Neural progenitor cell (in vitro differentiated cells): ENCODE measurements at regions not wholly inside any gene's neighbourhood (a gene's known extent, or its start where the extent isn't known, plus 50 kb on each side); places are given as distances from the start of the nearest gene placed in this dataset.

Experiments
- DNase-seq: peaks from one replicate; pipeline ENCODE4 v3.0.0-alpha.2; 2016; ENCODE audit warnings: low spot score
- H2AFZ ChIP-seq: fragments of 200-600 bp; sonication (generic); replicated peaks from 2 replicates; pipeline ENCODE4 v1.6.1; 2016; ENCODE audit warnings: antibody characterized with exemption
- H3F3A ChIP-seq: fragments of 200-600 bp; sonication (generic); 2 replicates; pipeline ENCODE4 v1.6.1; 2016; ENCODE audit warnings: antibody characterized with exemption, low read depth
- H3K27ac ChIP-seq: fragments of 200-600 bp; sonication (generic); 2 replicates; pipeline ENCODE4 v1.5.1; 2016; ENCODE audit warnings: mild to moderate bottlenecking
- H3K27me3 ChIP-seq: fragments of 200-600 bp; sonication (generic); 2 replicates; pipeline ENCODE4 v1.6.1; 2016; ENCODE audit warnings: mild to moderate bottlenecking, moderate library complexity
- H3K36me3 ChIP-seq: fragments of 200-600 bp; sonication (generic); 2 replicates; pipeline ENCODE4 v1.5.1; 2016
- H3K4me1 ChIP-seq: fragments of 200-600 bp; sonication (generic); 2 replicates; pipeline ENCODE4 v1.6.1; 2016; ENCODE audit warnings: mixed run types
- H3K4me2 ChIP-seq: fragments of 200-600 bp; sonication (generic); 2 replicates; pipeline ENCODE4 v1.6.1; 2016
- H3K4me3 ChIP-seq: fragments of 200-600 bp; sonication (generic); 2 replicates; pipeline ENCODE4 v1.5.1; 2016
- H3K79me2 ChIP-seq: fragments of 200-600 bp; sonication (generic); 2 replicates; pipeline ENCODE4 v1.6.1; 2016; ENCODE audit warnings: low read depth
- H3K9ac ChIP-seq: fragments of 200-600 bp; sonication (generic); 2 replicates; pipeline ENCODE4 v1.6.1; 2016
- H3K9me3 ChIP-seq: fragments of 200-600 bp; sonication (generic); 2 replicates; pipeline ENCODE4 v1.5.1; 2016; ENCODE audit warnings: low read depth
- H4K20me1 ChIP-seq: fragments of 200-600 bp; sonication (generic); 2 replicates; pipeline ENCODE4 v1.6.1; 2016; ENCODE audit warnings: low read depth
- H3K27ac Mint-ChIP-seq: 3 replicates; pipeline ENCODE4 v1.8.0; 2021; ENCODE audit warnings: mixed read lengths
- H3K27me3 Mint-ChIP-seq: 2 replicates; pipeline ENCODE4 v1.8.0; 2022; ENCODE audit warnings: low read depth, mild to moderate bottlenecking, inconsistent platforms, moderate library complexity, mixed read lengths; ENCODE audit not compliant: insufficient read depth
- H3K36me3 Mint-ChIP-seq: 3 replicates; pipeline ENCODE4 v1.8.0; 2021; ENCODE audit warnings: mixed read lengths
- H3K4me1 Mint-ChIP-seq: 3 replicates; pipeline ENCODE4 v1.8.0; 2021; ENCODE audit warnings: mixed read lengths
- H3K4me3 Mint-ChIP-seq: 3 replicates; pipeline ENCODE4 v1.8.0; 2021; ENCODE audit warnings: mild to moderate bottlenecking, moderate library complexity, mixed read lengths
- H3K9me3 Mint-ChIP-seq: 3 replicates; pipeline ENCODE4 v1.8.0; 2020; ENCODE audit warnings: mixed read lengths
- CTCF ChIP-seq: fragments of 200-600 bp; sonication (generic); IDR thresholded peaks from 2 replicates; pipeline ENCODE4 v1.5.1; 2017; ENCODE audit warnings: antibody characterized with exemption, mild to moderate bottlenecking
- EZH2 ChIP-seq: fragments of 200-600 bp; sonication (generic); IDR thresholded peaks from 2 replicates; pipeline ENCODE4 v1.6.1; 2017; ENCODE audit warnings: antibody characterized with exemption, mild to moderate bottlenecking, moderate library complexity
- EZH2phosphoT487 ChIP-seq: fragments of 200-600 bp; sonication (generic); IDR thresholded peaks from 2 replicates; pipeline ENCODE4 v1.6.1; 2017; ENCODE audit warnings: antibody characterized with exemption

DNA sequence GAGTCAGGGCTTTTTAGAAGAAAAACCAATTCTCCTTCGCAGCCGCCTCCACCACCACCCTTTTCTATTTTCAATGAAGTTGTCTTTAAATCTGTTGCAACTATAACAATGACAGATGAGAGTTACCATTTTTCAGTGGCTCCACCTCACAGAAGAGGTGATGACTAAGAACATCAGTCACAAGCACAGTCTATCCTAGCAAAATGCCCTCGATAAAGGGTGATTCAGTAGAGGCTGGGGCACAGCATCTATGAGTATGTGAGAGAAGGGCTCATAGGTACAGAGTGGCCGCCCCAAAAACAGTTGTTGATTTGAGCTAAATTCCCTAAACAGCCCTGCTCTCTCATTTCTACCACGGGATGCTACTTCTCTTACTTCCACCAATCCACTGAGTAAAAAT, 310.8 kb upstream of the MGAT5 start:
- H3K36me3 Mint-ChIP-seq, result no peaks in the 10 kb centered on the region
- H3K4me3 Mint-ChIP-seq, result no peak overlapping the region
- H3F3A ChIP-seq, result no peaks in the 10 kb centered on the region
- peaks cover 2% of the 10 kb centered on the region for H3K27me3 Mint-ChIP-seq
- no peaks in the 10 kb centered on the region for H3K36me3 ChIP-seq
- no peaks in the 10 kb centered on the region for H3K9me3 ChIP-seq
- no peak overlapping the region for H3K27ac ChIP-seq
- no peaks in the 10 kb centered on the region for H4K20me1 ChIP-seq
- peaks cover 6% of the 10 kb centered on the region for H3K4me1 Mint-ChIP-seq
- no peak overlapping the region for H3K9ac ChIP-seq
- no peak overlapping the region for H3K4me3 ChIP-seq
- DNase-seq, result no peak
- H3K27me3 ChIP-seq, result no peaks in the 10 kb centered on the region
- peaks cover 19% of the 10 kb centered on the region for H3K4me1 ChIP-seq
- H3K27ac Mint-ChIP-seq, result no peak overlapping the region
- TF ChIP-seq CTCF (no peak), EZH2phosphoT487 (no peak), EZH2 (no peak)
- H2AFZ ChIP-seq, result no peak overlapping the region
- H3K4me2 ChIP-seq, result no peak overlapping the region
- H3K9me3 Mint-ChIP-seq, result no peaks in the 10 kb centered on the region
- no peaks in the 10 kb centered on the region for H3K79me2 ChIP-seq

GRCh38 chr2:133945089-133945488, 308.8 kb upstream of the MGAT5 start:
- no peaks in the 10 kb centered on the region for H3K79me2 ChIP-seq
- no peaks in the 10 kb centered on the region for H3K27me3 ChIP-seq
- H3F3A ChIP-seq, result no peaks in the 10 kb centered on the region
- no peaks in the 10 kb centered on the region for H3K9me3 ChIP-seq
- no peak overlapping the region for H3K4me3 ChIP-seq
- no peaks in the 10 kb centered on the region for H3K36me3 ChIP-seq
- peaks cover 16% of the 10 kb centered on the region for H3K4me1 ChIP-seq
- no peak overlapping the region for H3K9ac ChIP-seq
- Mint-ChIP-seq H3K9me3 (no peaks in the 10 kb centered on the region), H3K27me3 (peaks cover 2% of the 10 kb centered on the region), H3K4me1 (peaks cover 6% of the 10 kb centered on the region), H3K36me3 (no peaks in the 10 kb centered on the region), H3K27ac (no peak overlapping the region), H3K4me3 (no peak overlapping the region)
- TF ChIP-seq CTCF (no peak), EZH2 (no peak), EZH2phosphoT487 (no peak)
- no peak overlapping the region for H3K4me2 ChIP-seq
- DNase-seq, result no peak
- H3K27ac ChIP-seq, result no peak overlapping the region
- H2AFZ ChIP-seq, result no peak overlapping the region
- H4K20me1 ChIP-seq, result no peaks in the 10 kb centered on the region

DNA sequence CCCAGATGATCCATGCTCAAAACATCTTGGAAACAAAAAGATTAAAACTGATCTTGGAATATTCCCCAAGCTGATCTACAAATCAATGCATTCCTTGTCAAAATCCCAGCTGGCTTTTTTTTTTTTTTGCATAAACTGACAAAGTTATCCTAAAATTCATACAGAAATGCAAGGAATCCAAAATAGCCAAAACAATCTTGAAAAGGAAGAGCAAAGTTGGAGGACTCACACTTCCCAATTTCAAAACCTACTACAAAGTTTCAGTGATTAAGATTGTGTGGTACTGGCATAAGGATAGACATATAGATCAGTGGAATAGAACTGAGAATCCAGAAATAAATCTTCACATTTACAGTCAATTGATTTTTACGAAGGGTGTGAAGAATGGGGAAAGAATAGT, 306.8 kb upstream of the MGAT5 start:
- H3K36me3 ChIP-seq, result no peaks in the 10 kb centered on the region
- H3K4me3 Mint-ChIP-seq, result no peak overlapping the region
- no peak for DNase-seq
- no peak overlapping the region for H2AFZ ChIP-seq
- H3K79me2 ChIP-seq, result no peaks in the 10 kb centered on the region
- no peaks in the 10 kb centered on the region for H3K36me3 Mint-ChIP-seq
- peaks cover 2% of the 10 kb centered on the region for H3K27me3 Mint-ChIP-seq
- peaks cover 6% of the 10 kb centered on the region for H3K4me1 Mint-ChIP-seq
- H3K27me3 ChIP-seq, result no peaks in the 10 kb centered on the region
- no peak overlapping the region for H3K9ac ChIP-seq
- no peak for TF ChIP-seq EZH2phosphoT487
- TF ChIP-seq EZH2, result no peak
- no peak for TF ChIP-seq CTCF
- peaks cover 13% of the 10 kb centered on the region for H3K4me1 ChIP-seq
- no peak overlapping the region for H3K4me3 ChIP-seq
- no peak overlapping the region for H3K4me2 ChIP-seq
- H3K9me3 Mint-ChIP-seq, result no peaks in the 10 kb centered on the region
- H3K9me3 ChIP-seq, result no peaks in the 10 kb centered on the region
- H3K27ac Mint-ChIP-seq, result no peak overlapping the region
- H3K27ac ChIP-seq, result no peak overlapping the region
- no peaks in the 10 kb centered on the region for H3F3A ChIP-seq
- H4K20me1 ChIP-seq, result no peaks in the 10 kb centered on the region
